Natural killer cell treated with Interleukin-12 subunit alpha and Interleukin-12 subunit beta and Interleukin-15 and Interleukin-18, amount 100 ng/mL, for 72 hours (primary cell): ENCODE measurements at regions not wholly inside any gene's neighbourhood (a gene's known extent, or its start where the extent isn't known, plus 50 kb on each side); places are given as distances from the start of the nearest gene placed in this dataset.

Experiments
- ATAC-seq, 2 donors: fragments of 150-1000 bp; cut with Tn5 transposase in 1 of 2; sonication (Bioruptor Pico), chemical (Tn5 transposase) in 1 of 2; 2 replicates each; pipeline ENCODE4 v1.10.0; 2021
- DNase-seq: peaks from one replicate; pipeline ENCODE4 v3.0.0; 2022; ENCODE audit warnings: low spot score
- H3K27ac Mint-ChIP-seq, 2 donors: 1 replicate in 1 of 2; 2 replicates in 1 of 2; pipeline ENCODE4 v1.8.0; 2022; ENCODE audit warnings: mixed read lengths in 2 of 2, mild to moderate bottlenecking in 1 of 2, moderate library complexity in 1 of 2
- H3K27me3 Mint-ChIP-seq, 2 donors: 1 replicate in 1 of 2; 2 replicates in 1 of 2; pipeline ENCODE4 v1.8.0; 2022; ENCODE audit warnings: mixed read lengths in 2 of 2
- H3K36me3 Mint-ChIP-seq: one replicate; pipeline ENCODE4 v1.8.0; 2022; ENCODE audit warnings: mixed read lengths
- H3K4me1 Mint-ChIP-seq, 2 donors: 1 replicate in 1 of 2; 2 replicates in 1 of 2; pipeline ENCODE4 v1.8.0; 2022; ENCODE audit warnings: low read depth in 2 of 2, mixed read lengths in 2 of 2, mild to moderate bottlenecking in 1 of 2
- H3K4me3 Mint-ChIP-seq: one replicate; pipeline ENCODE4 v1.8.0; 2022; ENCODE audit warnings: mixed read lengths
- H3K9me3 Mint-ChIP-seq: 2 replicates; pipeline ENCODE4 v1.8.0; 2022; ENCODE audit warnings: mixed read lengths

DNA sequence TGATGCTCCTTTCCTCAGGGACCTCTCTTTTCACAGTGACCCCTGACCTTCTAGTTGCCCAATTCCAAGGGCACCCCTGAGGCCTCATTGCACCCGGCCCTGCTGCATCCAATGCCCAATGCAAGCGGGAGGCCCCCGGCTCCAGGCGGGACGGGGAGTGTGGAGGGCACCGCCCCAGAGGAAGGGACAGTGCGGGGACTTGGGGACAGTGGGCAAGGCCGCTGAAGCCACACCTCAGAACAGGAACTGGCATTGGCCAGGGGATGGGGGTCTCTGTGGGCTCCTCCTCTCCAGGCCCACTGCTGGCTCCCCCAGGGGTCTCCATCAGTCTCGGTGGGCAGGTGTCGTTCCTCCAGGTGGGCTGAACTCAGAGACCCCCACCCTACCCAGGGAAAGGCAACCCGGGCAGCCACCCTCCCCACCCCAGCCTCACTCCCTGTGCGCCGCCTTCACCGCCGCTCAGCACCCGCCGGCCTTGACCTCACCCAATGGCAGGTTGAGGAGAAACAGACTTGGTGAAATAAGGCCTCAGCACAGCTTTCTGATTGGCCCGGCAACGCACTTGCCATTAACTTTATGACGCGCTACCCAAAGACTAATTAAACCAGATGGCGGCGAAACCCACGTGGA, 1312.0 kb downstream of the BRD1 start:
- Mint-ChIP-seq H3K36me3 (no peaks in the 10 kb centered on the region), H3K9me3 (no peaks in the 10 kb centered on the region), H3K27ac (no peak overlapping the region), H3K27me3 (no peaks in the 10 kb centered on the region), H3K4me3 (no peak overlapping the region), H3K4me1 (no peaks in the 10 kb centered on the region)
- DNase-seq: no peak
- no peak for ATAC-seq

DNA sequence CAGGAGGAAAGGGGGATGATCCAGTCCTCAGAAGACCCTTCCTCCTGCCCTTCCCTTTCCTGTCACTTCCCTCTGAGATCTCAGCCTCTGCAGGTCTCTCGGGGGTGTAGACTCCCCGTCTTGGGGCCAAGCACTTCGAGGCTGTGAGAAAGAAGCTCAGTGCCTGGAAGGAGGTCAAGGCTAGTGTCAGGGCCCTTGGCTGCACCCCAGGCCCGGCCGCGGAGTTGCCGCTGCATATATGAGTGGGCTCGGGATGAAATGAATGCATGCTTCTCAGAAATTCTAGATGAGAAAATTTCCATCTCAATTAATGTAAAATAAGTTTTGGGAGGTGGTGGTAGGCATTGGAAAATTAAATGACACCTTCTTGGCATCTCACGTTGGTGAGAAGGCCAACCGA, 1313.7 kb downstream of the BRD1 start:
- no peak for DNase-seq
- H3K27ac Mint-ChIP-seq: no peak overlapping the region

DNA sequence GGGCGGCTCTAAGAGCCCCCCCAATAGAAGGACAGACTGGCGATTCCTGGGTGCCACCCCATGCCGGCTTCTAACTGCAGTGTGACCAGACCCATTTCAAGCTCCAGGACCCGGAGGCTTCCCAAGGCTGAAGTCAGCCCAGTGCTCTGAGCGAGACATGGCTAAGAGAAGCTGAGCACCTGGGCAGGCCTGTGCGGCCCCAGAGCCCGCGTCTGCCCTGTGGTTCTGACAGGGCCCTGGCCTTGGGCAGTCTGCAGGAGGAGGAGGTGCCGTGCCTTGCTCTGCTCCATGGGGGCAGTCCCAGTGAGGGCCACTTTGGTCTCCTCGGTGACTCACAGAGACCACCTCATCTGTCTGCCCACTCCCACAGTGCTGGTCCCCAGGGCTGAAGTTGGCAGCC, 1314.2 kb downstream of the BRD1 start:
- ATAC-seq: peak in 1 of 2 donors; percentile 4
- H3K36me3 Mint-ChIP-seq: no peaks in the 10 kb centered on the region

More for the DNA sequence above, 1313.7 kb downstream of the BRD1 start:
- Mint-ChIP-seq H3K27me3 (peaks cover 0 to 2% of the 10 kb centered on the region in 2 donors), H3K4me3 (no peak overlapping the region), H3K36me3 (no peaks in the 10 kb centered on the region), H3K4me1 (no peaks in the 10 kb centered on the region), H3K9me3 (no peaks in the 10 kb centered on the region)
- no peak for ATAC-seq

DNA sequence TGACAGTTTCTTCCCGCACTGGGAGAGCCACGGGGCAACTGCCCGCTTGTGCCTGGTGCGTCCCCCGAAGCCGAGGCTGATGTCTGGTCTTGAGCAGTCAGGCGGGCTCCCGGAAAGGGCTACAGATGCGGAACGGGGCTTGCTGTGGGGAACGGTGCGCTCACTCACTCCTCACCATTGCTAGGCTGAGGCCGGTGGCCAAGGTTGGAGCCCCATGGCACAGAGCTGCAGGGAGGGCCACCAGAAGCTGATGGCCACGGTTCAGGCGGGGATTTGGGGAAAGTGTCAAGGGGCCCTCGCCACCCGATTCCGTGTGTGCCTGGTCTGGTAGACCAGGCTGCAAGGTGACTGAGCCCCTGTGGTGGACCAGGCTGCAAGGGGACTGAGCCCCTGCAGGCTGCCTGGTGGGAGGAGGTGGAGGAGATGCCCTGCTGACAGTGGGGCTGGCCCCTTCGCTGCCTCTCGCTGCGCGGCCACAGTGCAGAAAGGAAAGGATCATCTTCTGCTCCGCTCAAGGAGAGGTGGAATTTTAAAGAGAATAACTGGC, 1315.8 kb downstream of the BRD1 start:
- ATAC-seq: no peak
- no peak overlapping the region for H3K27ac Mint-ChIP-seq
- no peaks in the 10 kb centered on the region for H3K4me1 Mint-ChIP-seq
- H3K27me3 Mint-ChIP-seq: peaks cover 0 to 5% of the 10 kb centered on the region in 2 donors
- DNase-seq: no peak
- H3K4me3 Mint-ChIP-seq: no peak overlapping the region
- H3K36me3 Mint-ChIP-seq: no peaks in the 10 kb centered on the region
- H3K9me3 Mint-ChIP-seq: no peaks in the 10 kb centered on the region

More for the DNA sequence above, 1314.2 kb downstream of the BRD1 start:
- no peaks in the 10 kb centered on the region for H3K9me3 Mint-ChIP-seq
- H3K4me1 Mint-ChIP-seq: no peaks in the 10 kb centered on the region
- DNase-seq: no peak
- no peak overlapping the region for H3K27ac Mint-ChIP-seq
- peaks cover 0 to 5% of the 10 kb centered on the region in 2 donors for H3K27me3 Mint-ChIP-seq
- H3K4me3 Mint-ChIP-seq: no peak overlapping the region

DNA sequence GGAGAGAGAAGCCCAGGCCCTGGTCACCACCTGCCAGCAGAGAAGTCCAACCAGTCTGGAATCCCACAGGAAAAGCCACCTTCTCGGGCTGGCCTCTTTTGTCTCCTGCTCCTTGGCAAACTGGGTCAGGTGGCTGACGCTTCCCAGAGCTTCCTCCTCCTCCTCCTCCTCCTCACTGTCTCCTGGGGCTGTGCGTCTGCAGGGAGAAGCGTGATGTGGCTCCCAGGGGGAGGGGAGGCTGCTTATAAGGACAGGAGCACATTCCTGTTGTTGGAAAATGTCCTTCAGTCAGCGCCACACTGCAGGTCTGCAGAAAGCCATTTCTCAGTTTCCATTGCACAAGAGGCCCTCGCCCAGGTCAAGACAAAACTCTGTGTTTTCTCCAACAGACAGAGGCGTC, 1316.5 kb downstream of the BRD1 start:
- H3K4me3 Mint-ChIP-seq: no peak overlapping the region
- H3K9me3 Mint-ChIP-seq: no peaks in the 10 kb centered on the region
- DNase-seq (no peak), ATAC-seq (no peak)
- no peaks in the 10 kb centered on the region for H3K36me3 Mint-ChIP-seq
- H3K27ac Mint-ChIP-seq: no peak overlapping the region
- H3K27me3 Mint-ChIP-seq: peaks cover 0 to 5% of the 10 kb centered on the region in 2 donors
- no peaks in the 10 kb centered on the region for H3K4me1 Mint-ChIP-seq

DNA sequence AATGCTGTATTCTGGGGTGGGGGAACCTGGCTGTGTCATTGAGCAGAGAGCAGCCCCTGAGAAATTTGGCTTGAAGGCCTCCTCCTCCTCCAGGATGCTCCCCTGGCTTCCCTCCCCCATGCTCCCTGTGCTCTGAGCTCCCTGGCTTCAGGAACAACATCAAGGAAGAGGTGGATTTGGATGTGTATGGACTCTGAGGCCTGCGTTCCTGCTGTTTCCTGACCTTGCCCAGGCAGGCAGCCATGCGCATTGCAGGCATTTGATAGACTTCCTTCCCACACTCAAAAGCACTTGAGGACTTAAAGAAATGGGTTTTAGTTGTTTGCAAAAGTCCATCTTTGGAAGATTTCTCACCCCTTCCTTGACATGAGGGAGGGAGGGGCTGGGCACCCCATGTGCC, 1317.1 kb downstream of the BRD1 start:
- ATAC-seq (no peak), DNase-seq (no peak)
- peaks cover 0 to 5% of the 10 kb centered on the region in 2 donors for H3K27me3 Mint-ChIP-seq
- no peaks in the 10 kb centered on the region for H3K9me3 Mint-ChIP-seq
- no peaks in the 10 kb centered on the region for H3K36me3 Mint-ChIP-seq
- no peaks in the 10 kb centered on the region for H3K4me1 Mint-ChIP-seq
- no peak overlapping the region for H3K27ac Mint-ChIP-seq
- H3K4me3 Mint-ChIP-seq: no peak overlapping the region

DNA sequence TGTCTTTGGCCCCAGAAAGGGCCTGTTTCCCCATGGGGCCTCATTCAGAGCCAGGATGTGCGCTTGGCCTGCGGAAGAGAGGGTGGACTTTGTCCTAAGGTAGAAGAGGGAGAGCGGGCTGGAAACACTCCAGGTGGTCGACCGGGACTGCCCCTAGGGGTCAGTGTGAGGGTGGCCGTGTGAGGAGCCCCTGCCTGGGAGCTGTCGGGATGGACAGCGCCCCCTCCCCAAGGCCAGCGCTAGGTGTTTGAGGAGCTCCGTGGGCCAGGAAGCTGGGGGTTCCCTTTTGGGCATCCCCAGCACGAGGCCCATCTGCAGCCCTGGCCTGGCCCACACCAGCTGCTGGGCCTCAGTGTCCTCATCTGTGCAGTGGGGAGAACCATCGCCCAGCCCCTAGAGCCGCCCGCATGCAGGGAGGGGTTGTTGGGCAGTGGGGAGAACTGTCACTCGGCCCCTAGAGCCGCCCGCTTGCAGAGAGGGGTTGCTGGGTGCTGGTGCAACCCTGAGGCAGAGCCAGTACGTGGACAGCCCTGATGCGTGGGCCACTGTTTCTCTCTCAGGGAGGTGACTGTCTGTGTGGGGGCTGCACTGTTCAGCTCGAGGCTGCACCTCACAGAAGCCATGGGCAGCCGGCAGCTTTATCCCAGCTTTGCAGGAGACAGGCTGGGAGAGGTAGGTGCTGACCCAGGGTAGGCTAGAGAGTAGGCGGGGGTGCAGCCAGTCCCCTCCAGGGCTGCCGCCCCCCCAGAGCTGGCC, 1319.9 kb downstream of the BRD1 start:
- Mint-ChIP-seq H3K4me1 (no peaks in the 10 kb centered on the region), H3K27ac (no peak overlapping the region), H3K27me3 (peaks cover 0 to 5% of the 10 kb centered on the region in 2 donors), H3K4me3 (no peak overlapping the region), H3K36me3 (no peaks in the 10 kb centered on the region), H3K9me3 (no peaks in the 10 kb centered on the region)
- ATAC-seq (no peak), DNase-seq (no peak)

DNA sequence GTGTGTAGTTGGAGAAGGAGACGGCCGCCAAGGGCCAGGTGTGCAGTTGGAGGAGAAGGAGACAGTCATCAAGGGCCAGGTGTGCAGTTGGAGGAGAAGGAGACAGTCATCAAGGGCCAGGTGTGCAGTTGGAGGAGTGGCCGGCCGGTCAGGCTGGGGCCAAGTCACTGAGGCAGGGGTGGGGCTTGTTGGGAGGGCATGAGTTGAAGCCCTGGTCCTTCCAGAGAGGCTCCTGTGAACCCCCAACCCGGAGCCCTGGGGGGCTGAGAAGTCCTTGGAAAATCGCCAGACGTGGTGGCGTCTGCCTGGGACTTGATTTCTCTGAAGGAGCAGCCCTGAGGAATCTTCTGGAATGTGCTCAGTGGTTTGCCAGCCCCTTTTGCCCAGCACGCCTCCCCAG, 1320.5 kb downstream of the BRD1 start:
- no peak overlapping the region for H3K4me3 Mint-ChIP-seq
- DNase-seq (no peak), ATAC-seq (no peak)
- H3K27me3 Mint-ChIP-seq: peaks cover 0 to 5% of the 10 kb centered on the region in 2 donors
- H3K27ac Mint-ChIP-seq: no peak overlapping the region
- H3K4me1 Mint-ChIP-seq: no peaks in the 10 kb centered on the region
- no peaks in the 10 kb centered on the region for H3K9me3 Mint-ChIP-seq
- H3K36me3 Mint-ChIP-seq: no peaks in the 10 kb centered on the region

DNA sequence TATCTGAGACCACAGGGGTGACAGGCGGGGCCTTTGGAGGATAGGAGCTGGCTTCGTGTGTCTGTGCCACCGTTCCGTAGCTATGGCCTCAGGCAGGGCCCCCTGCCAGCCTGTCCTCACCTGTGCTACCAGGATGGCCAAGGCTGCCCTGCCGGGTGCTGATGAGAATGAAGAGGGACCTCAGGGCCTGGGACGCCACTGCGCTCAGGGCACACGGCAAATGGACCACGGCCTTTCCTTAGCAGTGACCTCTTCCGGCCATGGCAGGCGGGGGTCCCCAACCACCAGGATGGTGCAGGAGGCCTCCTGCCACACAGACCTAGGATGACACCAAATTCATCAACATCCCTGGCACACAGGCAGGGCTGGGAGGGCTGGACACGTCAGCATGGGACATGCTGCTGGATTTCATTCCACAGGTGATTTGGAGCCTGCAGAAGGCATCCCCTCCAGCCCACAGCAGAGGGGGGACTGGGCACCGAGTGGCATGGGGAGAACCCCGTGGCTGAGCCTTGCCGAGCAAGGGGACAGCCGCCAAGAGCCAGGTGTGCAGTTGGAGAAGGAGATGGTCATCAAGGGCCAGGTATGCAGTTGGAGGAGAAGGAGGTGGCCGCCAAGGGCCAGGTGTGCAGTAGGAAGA, 1321.0 kb downstream of the BRD1 start:
- Mint-ChIP-seq H3K4me1 (no peaks in the 10 kb centered on the region), H3K9me3 (no peaks in the 10 kb centered on the region), H3K36me3 (no peaks in the 10 kb centered on the region), H3K27me3 (peaks cover 0 to 5% of the 10 kb centered on the region in 2 donors), H3K27ac (no peak overlapping the region), H3K4me3 (no peak overlapping the region)
- DNase-seq (no peak), ATAC-seq (peak in 1 of 2 donors; percentile 4)

DNA sequence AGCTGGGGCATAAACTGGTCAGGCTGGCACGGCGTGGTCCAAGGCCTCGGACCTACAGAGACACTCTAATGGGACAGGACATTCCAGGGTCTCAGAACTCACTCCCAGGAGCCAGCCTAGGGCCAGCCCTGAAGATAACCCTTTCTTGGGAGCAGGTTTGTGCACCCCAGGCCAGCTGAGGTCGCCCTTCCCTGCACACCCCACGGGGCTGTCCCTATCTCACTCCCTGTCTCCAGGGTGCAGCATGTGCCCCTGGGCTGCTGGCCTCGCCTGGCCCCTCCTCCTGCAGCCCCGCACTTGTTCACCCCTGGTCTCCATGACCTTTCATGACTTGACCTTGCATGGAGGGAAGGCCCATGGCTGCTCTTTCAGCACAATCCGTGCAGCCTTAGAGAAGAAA, 1321.8 kb downstream of the BRD1 start:
- peaks cover 0 to 5% of the 10 kb centered on the region in 2 donors for H3K27me3 Mint-ChIP-seq
- H3K4me3 Mint-ChIP-seq: no peak overlapping the region
- H3K9me3 Mint-ChIP-seq: no peaks in the 10 kb centered on the region
- H3K36me3 Mint-ChIP-seq: no peaks in the 10 kb centered on the region
- DNase-seq: no peak
- no peak for ATAC-seq
- H3K4me1 Mint-ChIP-seq: no peaks in the 10 kb centered on the region
- H3K27ac Mint-ChIP-seq: no peak overlapping the region

DNA sequence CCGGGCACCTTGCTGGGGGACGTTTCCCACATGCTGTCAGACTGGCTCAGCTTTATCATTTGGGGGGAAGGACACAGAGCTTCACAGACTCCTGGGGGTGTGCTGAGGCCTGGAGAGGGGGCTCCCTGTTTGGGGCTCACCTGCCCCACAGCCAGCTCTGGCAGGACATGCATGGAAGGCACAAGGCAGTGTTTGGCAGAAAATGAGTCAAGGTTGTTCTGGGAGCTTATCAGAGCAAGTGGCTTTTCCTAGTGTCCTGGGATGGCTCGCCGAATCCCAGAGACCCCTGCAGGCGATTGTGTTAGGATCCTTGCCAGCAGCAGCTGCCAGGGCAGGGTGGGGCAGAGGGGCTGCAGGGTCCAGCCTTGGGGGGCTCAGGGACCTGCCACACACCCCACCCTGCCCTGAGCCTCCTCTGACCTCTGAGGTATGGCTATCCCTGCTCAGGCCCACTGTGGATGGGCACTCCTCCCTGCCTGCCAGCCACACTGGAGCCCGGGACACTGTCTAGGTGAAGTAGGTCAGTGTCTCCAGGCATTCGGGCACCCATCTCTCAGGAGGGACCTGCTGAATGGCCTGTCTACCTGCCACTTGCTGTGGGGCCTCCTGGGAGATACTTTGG, 1323.0 kb downstream of the BRD1 start:
- Mint-ChIP-seq H3K9me3 (no peaks in the 10 kb centered on the region), H3K4me1 (no peaks in the 10 kb centered on the region), H3K4me3 (no peak overlapping the region), H3K27ac (no peak overlapping the region), H3K36me3 (no peaks in the 10 kb centered on the region), H3K27me3 (peaks cover 0 to 5% of the 10 kb centered on the region in 2 donors)
- DNase-seq (no peak), ATAC-seq (no peak)

DNA sequence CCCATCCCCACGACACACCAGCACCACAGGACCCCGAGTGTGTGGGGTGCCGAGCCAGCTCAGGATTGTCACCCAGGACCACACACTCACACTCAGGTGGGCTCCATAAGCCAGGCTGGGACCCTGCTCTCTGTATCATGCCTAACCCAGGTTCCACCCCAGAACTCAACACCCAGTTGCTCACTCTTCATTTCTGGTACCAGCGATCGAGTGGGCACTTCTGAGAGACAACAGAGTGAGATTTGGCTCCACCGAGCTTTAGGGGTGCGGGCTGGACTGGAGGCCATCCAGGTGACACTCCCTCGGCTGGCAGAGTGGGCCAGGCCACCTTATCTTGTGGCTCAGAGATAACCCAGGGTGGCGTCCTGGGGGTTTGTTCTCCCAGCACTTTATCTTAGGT, 1323.8 kb downstream of the BRD1 start:
- no peak overlapping the region for H3K27ac Mint-ChIP-seq
- H3K4me1 Mint-ChIP-seq: peaks cover 0 to 3% of the 10 kb centered on the region in 2 donors
- H3K36me3 Mint-ChIP-seq: no peaks in the 10 kb centered on the region
- DNase-seq (peak; percentile 51), ATAC-seq (no peak)
- H3K9me3 Mint-ChIP-seq: no peaks in the 10 kb centered on the region
- H3K4me3 Mint-ChIP-seq: no peak overlapping the region
- peaks cover 0 to 5% of the 10 kb centered on the region in 2 donors for H3K27me3 Mint-ChIP-seq

DNA sequence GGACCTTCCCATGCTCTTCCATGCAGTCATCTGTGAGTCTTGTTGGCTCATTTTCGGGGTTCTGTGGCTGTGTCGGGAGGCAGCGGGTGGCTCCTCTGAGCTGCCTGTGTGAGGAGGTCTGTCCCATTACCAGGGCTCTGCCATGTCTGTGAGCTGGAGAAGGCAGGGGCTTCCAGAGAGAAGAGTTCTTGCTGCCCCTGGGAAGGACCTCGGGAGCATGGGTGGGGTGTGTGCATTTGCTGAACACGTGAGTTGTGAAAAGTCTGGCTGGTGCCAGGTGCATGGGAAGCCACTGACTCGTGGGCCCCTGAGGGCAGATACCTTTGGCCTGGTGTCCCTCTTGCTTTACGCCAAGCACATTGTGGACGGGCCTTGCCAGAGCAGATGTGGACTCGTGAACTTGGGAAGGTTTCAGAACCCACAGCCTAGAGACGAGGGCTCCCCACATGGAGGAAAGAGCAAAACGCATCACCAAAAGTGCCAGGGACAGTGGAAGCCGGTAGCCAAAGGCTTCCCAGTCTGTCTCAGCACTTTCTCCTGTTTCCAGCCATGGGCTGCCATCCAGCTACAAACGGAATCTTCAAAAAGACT, 1324.5 kb downstream of the BRD1 start:
- Mint-ChIP-seq H3K27me3 (peaks cover 0 to 2% of the 10 kb centered on the region in 2 donors), H3K27ac (no peak overlapping the region), H3K9me3 (no peaks in the 10 kb centered on the region), H3K4me3 (no peak overlapping the region), H3K4me1 (peaks cover 0 to 3% of the 10 kb centered on the region in 2 donors), H3K36me3 (no peaks in the 10 kb centered on the region)
- DNase-seq: no peak
- no peak for ATAC-seq
